ENCODE measurements at regions not wholly inside any gene's neighbourhood (a gene's known extent, or its start where the extent isn't known, plus 50 kb on each side); places are given as distances from the start of the nearest gene placed in this dataset.
A peak's percentile ranks its signal among the peaks of the same experiment; 100 is the strongest.

DNA sequence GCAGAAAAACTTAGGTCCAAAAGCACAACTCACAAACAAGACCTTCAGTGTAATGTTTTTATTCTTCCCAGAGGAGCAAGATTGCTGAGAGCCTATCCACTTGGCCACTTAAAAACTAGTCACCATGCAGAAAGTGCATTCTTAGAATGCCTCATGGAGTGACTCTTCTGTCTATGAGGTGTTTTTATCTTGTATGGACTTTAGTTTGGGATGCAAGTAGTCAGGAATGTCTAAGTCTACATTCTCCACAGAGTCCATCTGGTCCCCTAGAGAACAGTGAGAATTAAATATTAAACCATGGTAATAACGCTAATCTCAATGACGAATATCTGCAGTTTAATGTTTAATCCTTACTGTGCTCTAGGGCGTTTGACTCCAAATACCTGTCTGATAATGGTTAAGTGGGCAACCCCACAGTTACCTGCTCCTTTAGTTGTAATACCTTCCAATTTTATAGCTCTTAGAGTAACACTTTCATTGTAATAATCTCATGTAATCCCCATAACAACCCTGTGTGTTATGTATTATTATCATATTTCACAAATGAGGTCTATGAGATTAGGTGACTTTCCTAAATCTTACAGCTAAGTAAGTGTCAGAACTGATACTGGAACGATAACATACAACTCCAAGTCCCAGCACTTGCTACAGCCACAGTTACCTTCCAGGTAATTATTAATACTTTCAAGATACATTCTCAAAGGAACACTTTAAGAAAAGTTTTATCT, 235.6 kb upstream of the JADE1 start:
- Histone ChIP-seq H3K4me1 (ENCODE audit: control insufficient read depth, insufficient read depth, low read length) (peaks cover 56% of the 10 kb centered on the region), H3K27me3 (ENCODE audit: control insufficient read depth, insufficient read depth, low read length) (no peaks in the 10 kb centered on the region), H3K36me3 (ENCODE audit: insufficient read depth, low read length) (no peaks in the 10 kb centered on the region), H3K4me2 (ENCODE audit: low read length) (peak overlapping the region; percentile 43), H3K9ac (ENCODE audit: low read depth, low read length) (peak overlapping the region; percentile 68), H3K4me3 (ENCODE audit: low read length) (no peak overlapping the region), H3K9me3 (replicated peaks; ENCODE audit: low read length) (no peaks in the 10 kb centered on the region)

DNA sequence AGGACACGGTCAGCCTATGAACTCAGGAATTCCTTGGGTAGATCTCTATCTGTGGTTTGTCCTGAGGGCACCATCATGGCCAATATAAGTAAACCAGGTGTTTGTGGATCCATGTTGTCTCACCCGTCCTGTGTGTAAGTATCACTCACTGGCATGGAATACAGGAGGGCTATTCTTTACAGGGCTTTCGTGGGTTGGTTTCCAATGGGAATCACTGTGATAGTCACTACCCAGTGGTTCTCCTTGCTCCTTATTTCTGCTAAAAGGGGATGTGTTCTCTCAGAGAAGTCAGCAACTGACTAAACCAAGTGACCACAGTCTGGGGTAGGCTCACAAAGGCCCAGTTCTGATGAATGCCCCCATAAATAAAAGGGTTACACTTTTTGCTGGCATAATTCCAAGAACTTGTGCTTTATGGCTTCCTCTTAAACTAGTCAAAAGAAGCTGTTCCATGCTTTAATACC, 236.7 kb upstream of the JADE1 start:
- peak overlapping the region; percentile 16 for H3K4me3 ChIP-seq (ENCODE audit: low read length)
- no peaks in the 10 kb centered on the region for H3K36me3 ChIP-seq (ENCODE audit: insufficient read depth, low read length)
- H3K9ac ChIP-seq (ENCODE audit: low read depth, low read length) = peak overlapping the region; percentile 68
- H3K4me2 ChIP-seq (ENCODE audit: low read length) = peak overlapping the region; percentile 43
- no peaks in the 10 kb centered on the region for H3K27me3 ChIP-seq (ENCODE audit: control insufficient read depth, insufficient read depth, low read length)
- no peaks in the 10 kb centered on the region for H3K9me3 ChIP-seq (replicated peaks; ENCODE audit: low read length)
- peaks cover 59% of the 10 kb centered on the region for H3K4me1 ChIP-seq (ENCODE audit: control insufficient read depth, insufficient read depth, low read length)

DNA sequence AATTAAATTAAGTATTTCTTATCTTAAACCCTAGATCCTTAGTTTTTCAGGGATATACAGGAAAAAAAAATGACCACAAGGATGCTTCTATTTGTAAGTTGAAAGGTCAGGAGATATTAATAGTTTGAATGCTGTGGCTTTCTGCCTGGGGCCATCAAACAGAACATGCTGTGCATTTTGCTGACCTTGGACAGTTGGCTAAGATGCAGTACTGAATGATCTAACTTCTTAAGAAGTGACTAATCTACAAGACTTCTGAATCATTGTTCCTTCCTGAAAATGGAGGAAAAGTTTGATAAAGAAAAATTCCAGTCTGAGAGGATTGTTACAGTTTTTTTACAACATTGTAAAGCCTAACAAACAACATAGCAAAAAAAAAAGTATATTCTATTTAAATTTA, 237.8 kb upstream of the JADE1 start:
- H3K27me3 ChIP-seq (ENCODE audit: control insufficient read depth, insufficient read depth, low read length) = no peaks in the 10 kb centered on the region
- peaks cover 64% of the 10 kb centered on the region for H3K4me1 ChIP-seq (ENCODE audit: control insufficient read depth, insufficient read depth, low read length)
- H3K36me3 ChIP-seq (ENCODE audit: insufficient read depth, low read length) = no peaks in the 10 kb centered on the region
- H3K4me3 ChIP-seq (ENCODE audit: low read length) = no peak overlapping the region
- H3K9ac ChIP-seq (ENCODE audit: low read depth, low read length) = peak overlapping the region; percentile 68
- no peaks in the 10 kb centered on the region for H3K9me3 ChIP-seq (replicated peaks; ENCODE audit: low read length)
- H3K4me2 ChIP-seq (ENCODE audit: low read length) = no peak overlapping the region

DNA sequence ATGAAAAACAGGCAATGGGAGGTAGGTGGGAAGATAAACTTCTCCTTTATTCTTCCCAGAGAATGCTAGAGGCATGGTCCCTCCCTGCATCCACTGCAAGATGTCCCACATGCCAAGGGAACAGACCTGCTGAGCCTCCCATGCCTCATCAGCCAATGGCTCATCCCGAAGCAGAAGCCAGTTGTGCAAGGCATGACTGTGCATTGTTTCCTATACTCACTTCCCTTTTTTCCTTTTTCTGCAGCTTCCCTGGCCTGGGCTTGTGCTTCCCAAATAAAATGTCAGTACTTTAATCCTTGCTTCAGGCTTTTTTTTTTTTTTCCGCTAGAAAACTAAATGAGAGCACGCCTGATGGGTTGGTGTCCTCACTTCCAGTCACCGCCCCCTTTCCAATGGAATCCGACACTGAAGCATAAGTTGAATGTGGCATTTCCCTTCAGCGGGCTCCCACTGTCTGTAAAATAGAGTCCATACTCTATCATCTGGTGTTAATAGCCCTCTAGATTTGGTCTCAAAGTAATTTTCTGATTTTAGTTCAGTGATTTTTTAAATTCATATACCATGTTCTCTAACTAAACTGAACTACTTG, 239.0 kb upstream of the JADE1 start:
- H3K4me1 ChIP-seq (ENCODE audit: control insufficient read depth, insufficient read depth, low read length) = peaks cover 71% of the 10 kb centered on the region
- H3K4me3 ChIP-seq (ENCODE audit: low read length) = peak overlapping the region; percentile 41
- no peaks in the 10 kb centered on the region for H3K9me3 ChIP-seq (replicated peaks; ENCODE audit: low read length)
- H3K9ac ChIP-seq (ENCODE audit: low read depth, low read length) = peak overlapping the region; percentile 48
- H3K27me3 ChIP-seq (ENCODE audit: control insufficient read depth, insufficient read depth, low read length) = no peaks in the 10 kb centered on the region
- H3K36me3 ChIP-seq (ENCODE audit: insufficient read depth, low read length) = no peaks in the 10 kb centered on the region
- no peak overlapping the region for H3K4me2 ChIP-seq (ENCODE audit: low read length)

DNA sequence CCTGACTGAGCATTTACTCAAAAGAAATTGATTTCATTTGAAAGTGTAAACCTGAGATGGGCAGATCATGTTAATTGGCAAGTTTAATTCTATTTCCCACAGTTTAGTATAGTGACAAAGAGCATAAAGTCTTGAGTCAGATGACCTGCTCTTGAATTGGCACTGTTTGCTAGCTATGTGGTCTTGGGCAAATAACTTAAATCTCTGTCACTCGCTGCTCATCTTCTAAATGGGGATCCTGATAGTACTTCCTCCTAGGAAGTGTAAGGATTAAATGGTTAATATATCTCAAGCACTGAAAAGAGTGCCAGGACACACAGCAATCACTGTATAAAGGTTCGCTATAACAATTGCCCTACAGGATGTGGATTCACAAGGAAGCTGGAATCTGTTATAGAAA, 242.8 kb upstream of the JADE1 start:
- Histone ChIP-seq H3K9me3 (replicated peaks; ENCODE audit: low read length) (no peaks in the 10 kb centered on the region), H3K4me3 (ENCODE audit: low read length) (no peak overlapping the region), H3K4me2 (ENCODE audit: low read length) (no peak overlapping the region), H3K4me1 (ENCODE audit: control insufficient read depth, insufficient read depth, low read length) (peaks cover 53% of the 10 kb centered on the region), H3K36me3 (ENCODE audit: insufficient read depth, low read length) (no peaks in the 10 kb centered on the region), H3K9ac (ENCODE audit: low read depth, low read length) (no peak overlapping the region), H3K27me3 (ENCODE audit: control insufficient read depth, insufficient read depth, low read length) (no peaks in the 10 kb centered on the region)

DNA sequence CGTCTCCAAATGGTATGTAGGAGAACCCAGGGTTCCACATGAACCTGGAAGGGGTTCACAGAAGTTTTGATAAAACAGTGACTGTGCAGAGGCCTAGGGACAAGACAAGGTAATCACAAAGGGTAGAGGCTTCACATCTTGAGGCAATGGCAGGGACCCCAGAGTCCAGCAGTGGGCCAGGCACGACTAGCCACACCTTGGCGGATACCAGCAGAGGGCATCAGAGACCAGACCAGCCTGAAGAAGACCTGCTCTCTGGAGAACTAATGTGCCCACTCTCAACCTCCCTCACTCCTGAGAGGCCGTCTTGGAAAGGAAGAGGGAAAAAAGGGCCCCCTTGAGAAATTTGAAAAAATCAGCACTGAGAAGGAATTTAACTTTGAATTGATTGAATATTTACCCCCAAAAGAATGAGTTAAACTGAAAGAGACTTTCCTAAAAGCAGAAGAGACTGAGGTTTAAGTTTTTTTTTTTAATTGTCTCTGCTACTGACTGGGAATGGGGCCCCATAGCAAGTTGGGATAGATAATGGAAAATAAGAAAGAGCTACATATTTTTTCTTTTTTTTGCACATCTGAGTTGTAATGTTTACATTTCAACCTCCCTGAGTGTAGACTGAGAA, 243.8 kb upstream of the JADE1 start:
- peaks cover 50% of the 10 kb centered on the region for H3K4me1 ChIP-seq (ENCODE audit: control insufficient read depth, insufficient read depth, low read length)
- H3K9ac ChIP-seq (ENCODE audit: low read depth, low read length) = no peak overlapping the region
- no peaks in the 10 kb centered on the region for H3K9me3 ChIP-seq (replicated peaks; ENCODE audit: low read length)
- H3K4me2 ChIP-seq (ENCODE audit: low read length) = no peak overlapping the region
- H3K4me3 ChIP-seq (ENCODE audit: low read length) = no peak overlapping the region
- H3K36me3 ChIP-seq (ENCODE audit: insufficient read depth, low read length) = no peaks in the 10 kb centered on the region
- no peaks in the 10 kb centered on the region for H3K27me3 ChIP-seq (ENCODE audit: control insufficient read depth, insufficient read depth, low read length)

DNA sequence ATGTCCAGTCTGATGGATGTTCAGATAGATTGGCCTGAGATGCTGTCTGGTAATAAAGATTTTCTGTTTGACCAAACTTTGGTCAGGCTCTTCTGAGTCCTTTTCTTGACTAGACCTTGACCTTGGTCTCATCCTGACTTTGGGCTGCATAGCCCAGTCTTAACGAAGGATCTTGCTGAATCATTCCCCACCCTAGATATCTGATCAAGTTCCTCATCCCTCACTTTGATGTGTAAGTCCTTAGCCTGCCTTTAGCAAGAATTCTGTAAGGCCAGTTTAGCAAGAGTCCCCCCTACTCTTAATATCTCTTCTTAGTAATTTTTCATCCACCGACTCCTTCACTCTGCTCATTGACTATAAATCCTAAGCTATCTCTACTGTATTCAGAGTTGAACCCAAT, 244.4 kb upstream of the JADE1 start:
- no peaks in the 10 kb centered on the region for H3K9me3 ChIP-seq (replicated peaks; ENCODE audit: low read length)
- H3K4me1 ChIP-seq (ENCODE audit: control insufficient read depth, insufficient read depth, low read length) = peaks cover 48% of the 10 kb centered on the region
- no peak overlapping the region for H3K4me3 ChIP-seq (ENCODE audit: low read length)
- H3K27me3 ChIP-seq (ENCODE audit: control insufficient read depth, insufficient read depth, low read length) = no peaks in the 10 kb centered on the region
- no peak overlapping the region for H3K9ac ChIP-seq (ENCODE audit: low read depth, low read length)
- H3K36me3 ChIP-seq (ENCODE audit: insufficient read depth, low read length) = no peaks in the 10 kb centered on the region
- no peak overlapping the region for H3K4me2 ChIP-seq (ENCODE audit: low read length)

DNA sequence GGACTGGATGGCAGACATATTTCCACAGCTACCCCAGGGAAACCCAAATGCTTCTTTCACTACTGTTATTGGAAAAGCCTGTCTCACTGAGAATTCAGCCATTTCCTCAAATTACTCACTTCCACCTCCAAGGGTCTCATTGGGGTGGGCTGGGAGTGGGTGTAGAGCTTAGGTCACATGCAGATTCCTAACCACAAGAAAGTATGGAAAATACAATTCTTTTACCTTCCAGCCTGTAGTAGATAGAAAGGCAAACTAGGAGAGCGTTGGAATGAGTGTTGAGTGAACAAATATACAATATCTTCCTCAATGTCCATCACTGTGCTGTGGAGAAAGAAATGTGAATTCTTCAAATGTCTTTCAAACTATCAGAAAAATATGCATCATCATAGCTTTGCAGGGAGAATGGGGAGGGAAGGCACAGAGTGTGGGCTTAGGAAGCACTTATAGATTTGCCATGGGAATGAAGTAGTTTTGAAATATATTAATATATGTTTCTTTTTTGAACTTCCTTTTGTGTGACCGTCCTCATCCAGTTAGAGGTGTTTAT, 245.3 kb upstream of the JADE1 start:
- Histone ChIP-seq H3K4me2 (ENCODE audit: low read length) (no peak overlapping the region), H3K4me1 (ENCODE audit: control insufficient read depth, insufficient read depth, low read length) (peaks cover 48% of the 10 kb centered on the region), H3K9me3 (replicated peaks; ENCODE audit: low read length) (no peaks in the 10 kb centered on the region), H3K9ac (ENCODE audit: low read depth, low read length) (no peak overlapping the region), H3K4me3 (ENCODE audit: low read length) (no peak overlapping the region), H3K27me3 (ENCODE audit: control insufficient read depth, insufficient read depth, low read length) (no peaks in the 10 kb centered on the region), H3K36me3 (ENCODE audit: insufficient read depth, low read length) (no peaks in the 10 kb centered on the region)

DNA sequence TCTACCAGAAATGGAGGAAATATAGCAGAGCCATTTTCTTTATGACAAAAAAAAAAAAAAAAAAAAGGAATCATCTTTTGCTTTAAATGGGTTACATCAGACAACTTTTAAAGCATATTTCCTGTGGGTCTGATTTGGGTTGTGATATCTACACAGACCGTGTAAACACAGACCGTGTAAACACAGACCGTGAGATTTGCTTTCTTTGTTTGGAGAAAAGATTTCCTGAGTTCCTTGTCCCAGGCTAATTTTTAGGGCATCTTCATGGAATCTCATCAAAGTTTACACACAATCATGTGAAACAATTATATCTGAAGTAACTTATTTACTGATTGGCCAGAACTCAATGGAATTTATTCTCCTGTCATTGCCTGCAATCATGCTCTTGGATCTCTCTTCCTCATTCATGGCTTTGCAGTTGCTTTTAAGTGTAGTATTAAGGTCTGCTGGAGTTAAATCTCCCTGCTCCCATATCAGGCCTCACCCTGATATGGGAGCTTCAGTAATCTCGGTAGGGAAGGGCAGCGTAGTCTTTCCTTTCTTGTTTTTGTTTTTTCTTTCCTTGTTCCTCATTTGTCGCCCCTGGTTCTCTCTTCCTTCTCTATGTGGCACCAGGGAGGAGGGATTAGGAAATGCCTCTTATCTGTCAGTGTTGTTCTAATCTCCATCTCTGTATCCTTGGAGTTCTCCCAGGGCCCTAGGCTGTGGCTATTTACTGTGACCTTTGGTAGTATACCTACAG, 248.6 kb upstream of the JADE1 start:
- H3K4me1 ChIP-seq (ENCODE audit: control insufficient read depth, insufficient read depth, low read length) = peaks cover 39% of the 10 kb centered on the region

DNA sequence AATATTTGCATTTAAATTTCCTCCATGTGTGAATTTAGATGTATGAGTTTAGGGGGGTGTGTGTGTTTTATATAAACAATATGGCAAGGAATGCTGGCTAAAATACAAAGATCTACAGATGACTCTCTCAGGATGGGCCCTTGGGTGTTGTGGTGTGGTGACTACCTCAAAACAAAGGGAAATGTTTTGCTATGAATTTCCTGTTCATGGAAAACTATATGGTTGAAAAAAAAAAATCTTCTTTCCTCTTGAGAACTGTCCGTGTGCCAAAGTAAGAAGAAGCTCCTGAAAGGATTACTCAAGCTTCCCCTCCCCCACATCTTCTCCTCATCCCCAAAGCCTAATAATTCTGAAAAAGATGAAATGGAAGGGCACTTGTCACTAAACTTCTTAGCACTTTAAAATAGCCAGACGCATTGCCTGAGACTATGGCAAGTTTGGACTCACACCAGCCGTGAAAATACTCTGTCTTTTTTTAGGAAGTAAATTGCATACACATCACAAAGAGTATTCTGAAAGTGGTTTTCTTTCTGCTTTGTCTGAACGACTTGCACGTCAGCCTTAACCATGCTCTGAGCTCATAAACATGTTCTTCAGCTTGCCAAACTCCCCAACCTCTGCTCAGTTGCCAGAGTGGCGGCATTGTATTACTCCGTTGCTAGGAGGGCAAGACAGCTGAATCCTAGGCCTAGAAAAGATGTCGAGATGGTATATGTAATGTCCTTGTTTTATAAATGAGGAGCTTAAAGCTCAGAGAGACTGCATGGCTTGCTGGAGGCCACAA, 250.4 kb upstream of the JADE1 start:
- Histone ChIP-seq H3K9me3 (replicated peaks; ENCODE audit: low read length) (no peaks in the 10 kb centered on the region), H3K4me2 (ENCODE audit: low read length) (peak overlapping the region; percentile 24), H3K4me1 (ENCODE audit: control insufficient read depth, insufficient read depth, low read length) (peaks cover 42% of the 10 kb centered on the region), H3K9ac (ENCODE audit: low read depth, low read length) (peak overlapping the region; percentile 62), H3K36me3 (ENCODE audit: insufficient read depth, low read length) (no peaks in the 10 kb centered on the region), H3K27me3 (ENCODE audit: control insufficient read depth, insufficient read depth, low read length) (no peaks in the 10 kb centered on the region), H3K4me3 (ENCODE audit: low read length) (no peak overlapping the region)

More for the DNA sequence above, 248.6 kb upstream of the JADE1 start:
- Histone ChIP-seq H3K9ac (ENCODE audit: low read depth, low read length) (no peak overlapping the region), H3K36me3 (ENCODE audit: insufficient read depth, low read length) (no peaks in the 10 kb centered on the region), H3K4me3 (ENCODE audit: low read length) (no peak overlapping the region), H3K27me3 (ENCODE audit: control insufficient read depth, insufficient read depth, low read length) (no peaks in the 10 kb centered on the region), H3K4me2 (ENCODE audit: low read length) (no peak overlapping the region), H3K9me3 (replicated peaks; ENCODE audit: low read length) (no peaks in the 10 kb centered on the region)
